Tibial nerve (tissue), 3 donors: ENCODE measurements at regions not wholly inside any gene's neighbourhood (a gene's known extent, or its start where the extent isn't known, plus 50 kb on each side); places are given as distances from the start of the nearest gene placed in this dataset.

Experiments
- CTCF ChIP-seq, 5 experiments: fragments of 200-600 bp in 3 of 5; fragments of 450-650 bp in 2 of 5; sonication (generic) in 3 of 5; IDR thresholded peaks; one replicate each; pipeline ENCODE4 v1.5.1; 2016 to 2019; ENCODE audit warnings: antibody characterized with exemption in 5 of 5, mild to moderate bottlenecking in 3 of 5, moderate library complexity in 2 of 5
- POLR2A ChIP-seq, 2 donors: fragments of 450-650 bp; IDR thresholded peaks; one replicate each; pipeline ENCODE4 v1.6.1; 2017; ENCODE audit warnings: antibody characterized with exemption in 2 of 2, mild to moderate bottlenecking in 2 of 2, moderate library complexity in 2 of 2

- TF ChIP-seq POLR2A (IDR thresholded peaks at IDR 0.05) (no peak), CTCF (IDR thresholded peaks at IDR 0.05) (no peak)
These were observed 165.2 kb downstream of the PTH2R start for GRCh38 chr2:208571764-208572131.
